ENCODE measurements at regions not wholly inside any gene's neighbourhood (a gene's known extent, or its start where the extent isn't known, plus 50 kb on each side); places are given as distances from the start of the nearest gene placed in this dataset.

- DNase-seq, result no peak
- H3K27me3 ChIP-seq (ENCODE audit: control insufficient read depth, insufficient read depth, low read length), result peaks cover 5% of the 10 kb centered on the region
- WGBS (ENCODE audit: insufficient coverage), result 75% methylated on average over 26 of the region's 28 CpGs
Observed at GRCh38 chr14:104389326-104390220, 190.0 kb upstream of the C14orf180 start.

GRCh38 chr14:104390221-104390931 is 189.2 kb upstream of the C14orf180 start:
- no peaks in the 10 kb centered on the region for H3K9me3 ChIP-seq (replicated peaks; ENCODE audit: control insufficient read depth, low read depth, low read length)
- H3K4me1 ChIP-seq (ENCODE audit: control insufficient read depth, insufficient read depth, low read length), result peaks cover 25% of the 10 kb centered on the region
- peaks cover 2% of the 10 kb centered on the region for H3K27me3 ChIP-seq (ENCODE audit: control insufficient read depth, insufficient read depth, low read length)
- no peak overlapping the region for H3K27ac ChIP-seq (ENCODE audit: low read length)
- H3K36me3 ChIP-seq (ENCODE audit: control insufficient read depth, insufficient read depth, low read length), result no peaks in the 10 kb centered on the region
- DNase-seq, result no peak
- WGBS (ENCODE audit: insufficient coverage), result 88% methylated on average over 22 of the region's 27 CpGs
- no peak overlapping the region for H3K4me3 ChIP-seq (ENCODE audit: low read length)

More at GRCh38 chr14:104389326-104390220, 190.0 kb upstream of the C14orf180 start:
- no peak overlapping the region for H3K4me3 ChIP-seq (ENCODE audit: low read length)
- H3K27ac ChIP-seq (ENCODE audit: low read length), result no peak overlapping the region
- no peaks in the 10 kb centered on the region for H3K36me3 ChIP-seq (ENCODE audit: control insufficient read depth, insufficient read depth, low read length)
- H3K9me3 ChIP-seq (replicated peaks; ENCODE audit: control insufficient read depth, low read depth, low read length), result no peaks in the 10 kb centered on the region
- peaks cover 29% of the 10 kb centered on the region for H3K4me1 ChIP-seq (ENCODE audit: control insufficient read depth, insufficient read depth, low read length)

- Histone ChIP-seq H3K27ac (ENCODE audit: low read length) (no peak overlapping the region), H3K4me1 (ENCODE audit: control insufficient read depth, insufficient read depth, low read length) (peaks cover 23% of the 10 kb centered on the region), H3K9me3 (replicated peaks; ENCODE audit: control insufficient read depth, low read depth, low read length) (no peaks in the 10 kb centered on the region), H3K4me3 (ENCODE audit: low read length) (no peak overlapping the region), H3K36me3 (ENCODE audit: control insufficient read depth, insufficient read depth, low read length) (no peaks in the 10 kb centered on the region), H3K27me3 (ENCODE audit: control insufficient read depth, insufficient read depth, low read length) (peaks cover 5% of the 10 kb centered on the region)
- WGBS (ENCODE audit: insufficient coverage), result 58% methylated on average over 31 of the region's 33 CpGs
- DNase-seq, result peak; percentile 16
Observed at GRCh38 chr14:104390941-104391901, 188.3 kb upstream of the C14orf180 start.

GRCh38 chr14:104392001-104392395 is 187.6 kb upstream of the C14orf180 start:
- Histone ChIP-seq H3K4me3 (ENCODE audit: low read length) (no peak overlapping the region), H3K27me3 (ENCODE audit: control insufficient read depth, insufficient read depth, low read length) (peaks cover 3% of the 10 kb centered on the region), H3K4me1 (ENCODE audit: control insufficient read depth, insufficient read depth, low read length) (peaks cover 23% of the 10 kb centered on the region), H3K27ac (ENCODE audit: low read length) (no peak overlapping the region), H3K36me3 (ENCODE audit: control insufficient read depth, insufficient read depth, low read length) (no peaks in the 10 kb centered on the region), H3K9me3 (replicated peaks; ENCODE audit: control insufficient read depth, low read depth, low read length) (peaks cover 2% of the 10 kb centered on the region)
- DNase-seq, result no peak
- 49% methylated on average over 6 of the region's 6 CpGs for WGBS (ENCODE audit: insufficient coverage)

GRCh38 chr14:104392396-104393198 is 187.0 kb upstream of the C14orf180 start:
- Histone ChIP-seq H3K36me3 (ENCODE audit: control insufficient read depth, insufficient read depth, low read length) (no peaks in the 10 kb centered on the region), H3K4me3 (ENCODE audit: low read length) (no peak overlapping the region), H3K9me3 (replicated peaks; ENCODE audit: control insufficient read depth, low read depth, low read length) (peaks cover 6% of the 10 kb centered on the region), H3K4me1 (ENCODE audit: control insufficient read depth, insufficient read depth, low read length) (peaks cover 23% of the 10 kb centered on the region), H3K27me3 (ENCODE audit: control insufficient read depth, insufficient read depth, low read length) (peaks cover 3% of the 10 kb centered on the region), H3K27ac (ENCODE audit: low read length) (no peak overlapping the region)
- DNase-seq, result no peak
- 78% methylated on average over 21 of the region's 28 CpGs for WGBS (ENCODE audit: insufficient coverage)

- Histone ChIP-seq H3K36me3 (ENCODE audit: control insufficient read depth, insufficient read depth, low read length) (no peaks in the 10 kb centered on the region), H3K9me3 (replicated peaks; ENCODE audit: control insufficient read depth, low read depth, low read length) (peaks cover 10% of the 10 kb centered on the region), H3K4me3 (ENCODE audit: low read length) (no peak overlapping the region), H3K27ac (ENCODE audit: low read length) (peak overlapping the region; percentile 9), H3K27me3 (ENCODE audit: control insufficient read depth, insufficient read depth, low read length) (peaks cover 3% of the 10 kb centered on the region), H3K4me1 (ENCODE audit: control insufficient read depth, insufficient read depth, low read length) (peaks cover 23% of the 10 kb centered on the region)
- 61% methylated on average over 13 of the region's 18 CpGs for WGBS (ENCODE audit: insufficient coverage)
- peak; percentile 15 for DNase-seq
Observed at GRCh38 chr14:104393199-104393897, 186.2 kb upstream of the C14orf180 start.

GRCh38 chr14:104393898-104394381 is 185.6 kb upstream of the C14orf180 start:
- H3K27me3 ChIP-seq (ENCODE audit: control insufficient read depth, insufficient read depth, low read length), result peaks cover 3% of the 10 kb centered on the region
- H3K27ac ChIP-seq (ENCODE audit: low read length), result no peak overlapping the region
- no peaks in the 10 kb centered on the region for H3K36me3 ChIP-seq (ENCODE audit: control insufficient read depth, insufficient read depth, low read length)
- H3K4me3 ChIP-seq (ENCODE audit: low read length), result no peak overlapping the region
- H3K9me3 ChIP-seq (replicated peaks; ENCODE audit: control insufficient read depth, low read depth, low read length), result peaks cover 16% of the 10 kb centered on the region
- peaks cover 23% of the 10 kb centered on the region for H3K4me1 ChIP-seq (ENCODE audit: control insufficient read depth, insufficient read depth, low read length)
- DNase-seq, result peak; percentile 66
- 40% methylated on average over 10 of the region's 10 CpGs for WGBS (ENCODE audit: insufficient coverage)

- Histone ChIP-seq H3K4me1 (ENCODE audit: control insufficient read depth, insufficient read depth, low read length) (peaks cover 23% of the 10 kb centered on the region), H3K9me3 (replicated peaks; ENCODE audit: control insufficient read depth, low read depth, low read length) (peaks cover 17% of the 10 kb centered on the region), H3K27me3 (ENCODE audit: control insufficient read depth, insufficient read depth, low read length) (peaks cover 3% of the 10 kb centered on the region), H3K36me3 (ENCODE audit: control insufficient read depth, insufficient read depth, low read length) (no peaks in the 10 kb centered on the region), H3K27ac (ENCODE audit: low read length) (no peak overlapping the region), H3K4me3 (ENCODE audit: low read length) (no peak overlapping the region)
- DNase-seq, result no peak
- WGBS (ENCODE audit: insufficient coverage), result 49% methylated on average over 10 of the region's 13 CpGs
Observed at GRCh38 chr14:104394409-104394851, 185.1 kb upstream of the C14orf180 start.

Measured in muscle of leg (tissue), 3 donors.